Kidney epithelial cell (primary cell): ENCODE measurements at regions not wholly inside any gene's neighbourhood (a gene's known extent, or its start where the extent isn't known, plus 50 kb on each side); places are given as distances from the start of the nearest gene placed in this dataset.

Experiments used
- DNase-seq: peaks from one replicate; pipeline ENCODE4 v3.0.0-alpha.2; 2010; ENCODE audit warnings: low read depth
- H3K27me3 ChIP-seq: 2 replicates; pipeline ENCODE4 v1.6.0; 2011; ENCODE audit warnings: low read length; ENCODE audit not compliant: control insufficient read depth, insufficient read depth
- H3K36me3 ChIP-seq: 2 replicates; pipeline ENCODE4 v1.5.1; 2011; ENCODE audit warnings: low read length; ENCODE audit not compliant: control insufficient read depth, insufficient read depth
- H3K4me3 ChIP-seq: 2 replicates; pipeline ENCODE4 v1.5.1; 2011; ENCODE audit warnings: low read depth, mild to moderate bottlenecking, control low read depth, low read length
- TF ChIP-seq, protein P1 (sequence below): IDR thresholded peaks from 2 replicates; pipeline ENCODE4 v1.5.1; 2011; ENCODE audit warnings: mild to moderate bottlenecking, moderate library complexity, low read length, control low read depth, inconsistent platforms; ENCODE audit not compliant: insufficient read depth, poor library complexity, severe bottlenecking

DNA sequence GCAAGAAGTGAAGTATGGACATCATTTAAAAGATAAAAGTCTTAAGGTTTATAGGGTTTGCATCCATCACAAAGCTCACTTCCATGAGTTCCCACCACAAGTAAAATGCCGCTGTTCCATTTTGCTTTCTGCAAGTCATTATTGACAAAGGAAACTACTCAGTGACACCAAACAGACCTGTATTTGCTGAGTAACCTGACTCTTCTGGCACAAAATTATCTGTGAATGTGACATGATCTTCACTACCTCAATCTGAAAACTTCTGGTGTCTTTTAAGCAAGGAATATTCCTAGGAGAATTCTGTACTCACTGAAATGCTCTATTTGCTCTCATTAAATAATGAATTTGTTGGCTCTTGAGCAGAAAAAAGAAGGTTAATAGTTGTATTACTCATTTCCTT, 1077.4 kb upstream of the ADGRL4 start:
- no peak overlapping the region for H3K4me3 ChIP-seq
- TF ChIP-seq, protein P1, sequence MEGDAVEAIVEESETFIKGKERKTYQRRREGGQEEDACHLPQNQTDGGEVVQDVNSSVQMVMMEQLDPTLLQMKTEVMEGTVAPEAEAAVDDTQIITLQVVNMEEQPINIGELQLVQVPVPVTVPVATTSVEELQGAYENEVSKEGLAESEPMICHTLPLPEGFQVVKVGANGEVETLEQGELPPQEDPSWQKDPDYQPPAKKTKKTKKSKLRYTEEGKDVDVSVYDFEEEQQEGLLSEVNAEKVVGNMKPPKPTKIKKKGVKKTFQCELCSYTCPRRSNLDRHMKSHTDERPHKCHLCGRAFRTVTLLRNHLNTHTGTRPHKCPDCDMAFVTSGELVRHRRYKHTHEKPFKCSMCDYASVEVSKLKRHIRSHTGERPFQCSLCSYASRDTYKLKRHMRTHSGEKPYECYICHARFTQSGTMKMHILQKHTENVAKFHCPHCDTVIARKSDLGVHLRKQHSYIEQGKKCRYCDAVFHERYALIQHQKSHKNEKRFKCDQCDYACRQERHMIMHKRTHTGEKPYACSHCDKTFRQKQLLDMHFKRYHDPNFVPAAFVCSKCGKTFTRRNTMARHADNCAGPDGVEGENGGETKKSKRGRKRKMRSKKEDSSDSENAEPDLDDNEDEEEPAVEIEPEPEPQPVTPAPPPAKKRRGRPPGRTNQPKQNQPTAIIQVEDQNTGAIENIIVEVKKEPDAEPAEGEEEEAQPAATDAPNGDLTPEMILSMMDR, result no peak
- H3K27me3 ChIP-seq, result no peaks in the 10 kb centered on the region
- no peak for DNase-seq
- no peaks in the 10 kb centered on the region for H3K36me3 ChIP-seq

DNA sequence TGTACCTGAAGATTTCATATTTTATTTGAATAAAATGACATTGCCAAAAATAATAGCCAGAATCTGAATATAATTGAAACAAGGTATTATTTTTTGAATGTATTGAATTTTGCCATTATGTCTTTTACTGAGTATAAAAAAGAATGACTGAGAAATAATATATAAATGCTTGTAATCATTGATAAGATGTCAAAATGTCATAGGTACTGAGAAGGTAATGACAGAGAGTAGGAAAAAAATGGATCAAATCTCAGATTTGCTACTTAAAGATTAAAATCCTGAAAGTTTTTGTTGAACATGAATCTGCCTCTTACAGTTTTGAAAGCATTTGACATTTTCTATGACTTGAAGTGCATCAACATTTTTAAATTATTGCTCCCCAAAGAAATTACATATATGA, 1069.9 kb upstream of the ADGRL4 start:
- H3K36me3 ChIP-seq, result no peaks in the 10 kb centered on the region
- DNase-seq, result no peak
- no peaks in the 10 kb centered on the region for H3K27me3 ChIP-seq
- no peak overlapping the region for H3K4me3 ChIP-seq
- TF ChIP-seq, protein P1, result no peak

DNA sequence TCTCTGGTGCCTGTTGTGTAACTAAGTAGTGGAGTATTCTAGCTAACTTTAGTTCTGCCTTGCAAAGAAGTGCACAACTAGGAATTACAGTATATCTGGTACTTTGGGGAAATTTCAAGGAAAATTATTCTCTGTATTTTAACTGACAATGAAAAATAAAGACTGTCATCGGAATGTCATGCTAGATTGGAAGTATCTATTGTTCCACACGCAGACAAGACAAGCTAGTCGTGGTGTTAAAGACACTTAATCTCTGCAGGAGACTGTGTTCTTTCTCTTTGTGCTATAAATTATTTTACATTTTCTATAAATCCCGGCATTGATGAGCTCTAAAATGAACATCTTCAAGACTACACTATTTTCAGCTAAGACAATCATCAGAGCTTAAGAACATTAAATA, 1068.8 kb upstream of the ADGRL4 start:
- Histone ChIP-seq H3K36me3 (no peaks in the 10 kb centered on the region), H3K27me3 (no peaks in the 10 kb centered on the region), H3K4me3 (no peak overlapping the region)
- TF ChIP-seq, protein P1, result no peak
- DNase-seq, result no peak

DNA sequence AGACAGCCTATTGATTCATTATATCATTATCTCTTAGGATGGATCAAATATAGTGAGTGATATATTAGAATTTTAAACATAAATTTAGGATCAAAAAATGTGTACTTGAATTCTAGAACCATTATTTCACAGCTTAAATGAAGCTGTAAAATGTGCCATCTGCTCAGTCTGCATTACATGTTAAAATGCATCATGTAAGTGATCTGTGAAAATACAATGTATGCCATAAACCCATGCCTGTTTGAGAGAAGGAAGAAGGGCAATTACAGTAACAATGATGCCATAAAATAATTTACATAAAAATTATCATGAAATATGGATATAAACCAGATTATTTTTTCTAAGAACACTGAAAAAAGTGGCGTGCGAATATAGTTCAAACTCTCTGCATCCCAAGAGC, 1066.0 kb upstream of the ADGRL4 start:
- no peak for DNase-seq
- Histone ChIP-seq H3K27me3 (no peaks in the 10 kb centered on the region), H3K4me3 (no peak overlapping the region), H3K36me3 (no peaks in the 10 kb centered on the region)
- TF ChIP-seq, protein P1, result no peak

DNA sequence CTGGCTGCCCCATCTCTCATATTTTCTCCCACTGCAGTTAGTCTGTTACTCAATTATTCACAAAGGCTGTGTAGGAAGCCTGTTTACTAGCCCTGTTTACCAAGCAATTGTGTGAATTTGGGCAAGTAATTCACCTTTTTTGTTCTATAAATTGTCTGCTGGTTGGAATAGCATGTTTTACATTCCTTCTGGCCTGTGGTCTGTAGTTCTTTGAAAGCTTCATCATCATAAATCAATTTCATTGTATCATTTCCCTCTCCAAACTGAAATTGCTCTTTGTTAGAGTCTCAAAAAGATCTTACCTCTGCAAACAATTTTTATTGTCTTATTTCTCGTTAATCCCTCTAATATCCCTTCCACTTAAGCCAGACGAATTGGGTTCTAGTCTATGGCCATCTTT, 1059.5 kb upstream of the ADGRL4 start:
- TF ChIP-seq, protein P1, result no peak
- Histone ChIP-seq H3K36me3 (no peaks in the 10 kb centered on the region), H3K4me3 (no peak overlapping the region), H3K27me3 (no peaks in the 10 kb centered on the region)
- no peak for DNase-seq

DNA sequence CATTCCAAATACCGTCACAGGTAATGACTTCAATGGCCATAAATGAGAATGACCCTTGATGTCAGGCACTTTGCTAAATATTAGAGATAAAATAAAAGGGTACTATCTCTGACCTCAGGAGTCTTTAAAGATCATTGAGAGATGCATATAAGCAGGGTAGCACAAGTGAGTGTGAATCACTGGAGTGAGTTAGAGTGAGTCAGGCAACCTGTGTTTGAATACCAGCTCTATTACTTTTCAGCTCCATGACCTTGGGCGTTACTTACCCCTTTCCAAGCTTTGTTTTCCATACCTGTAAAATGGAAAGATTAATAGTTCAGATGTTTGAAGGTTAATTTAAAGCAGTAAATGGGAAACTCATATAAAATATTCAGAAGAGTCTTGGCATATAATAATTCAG, 1058.0 kb upstream of the ADGRL4 start:
- TF ChIP-seq, protein P1, result no peak
- H3K4me3 ChIP-seq, result no peak overlapping the region
- no peaks in the 10 kb centered on the region for H3K36me3 ChIP-seq
- no peaks in the 10 kb centered on the region for H3K27me3 ChIP-seq
- DNase-seq, result peak; percentile 19
